Epithelial cell of esophagus (primary cell): ENCODE measurements at regions not wholly inside any gene's neighbourhood (a gene's known extent, or its start where the extent isn't known, plus 50 kb on each side); places are given as distances from the start of the nearest gene placed in this dataset.
A peak's percentile ranks its signal among the peaks of the same experiment; 100 is the strongest.

Source experiments
- DNase-seq: peaks from one replicate; pipeline ENCODE4 v3.0.0; 2010; ENCODE audit warnings: low read depth
- H3K4me3 ChIP-seq: 2 replicates; pipeline ENCODE4 v1.5.1; 2011; ENCODE audit warnings: mild to moderate bottlenecking, low read length, control low read depth
- TF ChIP-seq, protein P1 (sequence below): IDR thresholded peaks from 2 replicates; pipeline ENCODE4 v1.5.1; 2011; ENCODE audit warnings: low read depth, mild to moderate bottlenecking, low read length, control low read depth, inconsistent platforms; ENCODE audit not compliant: insufficient read depth; ENCODE audit errors: missing control alignments

- DNase-seq = no peak
- TF ChIP-seq, protein P1, sequence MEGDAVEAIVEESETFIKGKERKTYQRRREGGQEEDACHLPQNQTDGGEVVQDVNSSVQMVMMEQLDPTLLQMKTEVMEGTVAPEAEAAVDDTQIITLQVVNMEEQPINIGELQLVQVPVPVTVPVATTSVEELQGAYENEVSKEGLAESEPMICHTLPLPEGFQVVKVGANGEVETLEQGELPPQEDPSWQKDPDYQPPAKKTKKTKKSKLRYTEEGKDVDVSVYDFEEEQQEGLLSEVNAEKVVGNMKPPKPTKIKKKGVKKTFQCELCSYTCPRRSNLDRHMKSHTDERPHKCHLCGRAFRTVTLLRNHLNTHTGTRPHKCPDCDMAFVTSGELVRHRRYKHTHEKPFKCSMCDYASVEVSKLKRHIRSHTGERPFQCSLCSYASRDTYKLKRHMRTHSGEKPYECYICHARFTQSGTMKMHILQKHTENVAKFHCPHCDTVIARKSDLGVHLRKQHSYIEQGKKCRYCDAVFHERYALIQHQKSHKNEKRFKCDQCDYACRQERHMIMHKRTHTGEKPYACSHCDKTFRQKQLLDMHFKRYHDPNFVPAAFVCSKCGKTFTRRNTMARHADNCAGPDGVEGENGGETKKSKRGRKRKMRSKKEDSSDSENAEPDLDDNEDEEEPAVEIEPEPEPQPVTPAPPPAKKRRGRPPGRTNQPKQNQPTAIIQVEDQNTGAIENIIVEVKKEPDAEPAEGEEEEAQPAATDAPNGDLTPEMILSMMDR = no peak
- no peak overlapping the region for H3K4me3 ChIP-seq
Measured at GRCh38 chr10:25076506-25077177, 60.2 kb downstream of the THNSL1 start.

DNA sequence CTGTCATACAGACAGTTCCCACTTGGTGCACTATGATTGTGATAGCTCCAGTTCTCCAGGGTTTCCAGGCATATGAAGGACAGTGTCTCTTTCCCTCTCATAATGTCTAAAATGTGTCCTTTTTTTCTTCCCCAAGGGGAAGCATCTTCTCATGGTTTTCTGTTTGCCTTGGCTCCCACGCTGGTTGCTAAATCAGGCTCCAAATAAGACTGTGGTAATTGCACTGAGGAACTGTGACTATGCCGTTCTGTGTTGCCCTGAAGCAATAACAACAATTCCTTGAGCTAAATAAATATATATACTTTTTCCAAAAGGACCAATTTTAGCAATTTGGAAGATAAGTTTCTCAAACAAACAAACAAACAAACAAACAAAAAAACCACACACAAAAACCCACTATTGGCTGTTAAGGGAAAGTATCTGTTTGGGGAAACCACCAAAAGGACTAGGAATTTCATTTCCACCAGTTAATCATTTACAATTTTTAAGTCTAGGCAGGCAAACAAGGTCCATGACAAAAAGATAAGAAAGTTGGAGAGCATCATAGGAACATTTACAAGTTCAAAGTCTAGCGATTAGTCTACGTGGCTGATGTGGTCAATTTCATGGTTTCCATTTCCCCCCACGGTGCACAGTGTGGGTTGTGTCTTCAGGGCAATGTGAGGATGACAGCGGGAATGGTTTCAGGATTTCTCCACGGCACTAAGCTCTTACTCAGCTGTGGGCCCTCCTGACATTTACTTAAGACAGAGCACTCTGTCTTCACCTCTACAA is 62.4 kb downstream of the THNSL1 start:
- no peak overlapping the region for H3K4me3 ChIP-seq
- TF ChIP-seq, protein P1 = no peak
- DNase-seq = no peak

- peak; percentile 84 for DNase-seq
- no peak overlapping the region for H3K4me3 ChIP-seq
- TF ChIP-seq, protein P1 = peak; percentile 98
Measured at GRCh38 chr10:25080880-25081581, 64.6 kb downstream of the THNSL1 start.

DNA sequence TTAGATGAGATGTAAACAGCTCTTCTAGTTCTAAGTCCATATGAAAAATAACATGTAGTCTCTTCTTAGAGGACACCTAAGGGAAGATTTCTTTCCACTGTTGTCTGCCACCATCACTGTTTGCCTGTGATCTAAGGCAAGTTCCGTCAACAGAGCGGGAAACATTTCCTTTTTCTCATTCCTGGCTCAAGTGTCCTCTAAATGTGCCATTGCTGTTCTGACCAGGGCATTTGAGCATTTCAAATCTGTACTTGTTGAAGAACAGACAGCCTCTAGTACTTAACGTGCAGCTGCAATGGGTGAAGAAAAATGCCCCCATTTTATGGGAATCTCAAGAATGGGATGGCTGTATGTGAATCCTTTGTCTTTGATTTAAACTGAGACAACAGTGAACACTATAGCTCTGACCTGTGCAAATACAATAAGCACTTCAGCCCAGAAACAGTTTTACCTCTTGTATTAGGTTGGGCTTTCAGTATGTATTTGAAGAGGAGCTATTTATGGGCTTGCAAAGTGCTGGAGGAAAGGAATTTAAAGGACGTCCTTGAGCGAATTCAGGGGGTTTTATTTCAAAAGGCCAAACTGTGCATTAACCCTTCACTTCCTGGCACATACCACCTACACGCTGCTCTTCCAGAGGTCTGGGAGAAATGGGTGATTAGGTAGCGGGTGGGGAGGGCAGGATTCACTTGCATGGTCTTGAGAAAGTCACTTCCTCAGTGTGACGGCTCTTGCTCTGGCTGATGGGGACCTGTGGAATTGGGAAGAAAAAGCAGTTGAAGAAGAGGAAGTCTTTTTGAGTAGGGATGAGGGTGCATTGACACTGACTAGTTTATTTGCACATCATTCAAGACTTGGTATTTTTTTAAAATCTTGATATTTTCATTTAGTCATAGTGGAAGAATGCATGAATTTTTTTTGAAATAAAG is 66.1 kb downstream of the THNSL1 start:
- H3K4me3 ChIP-seq = no peak overlapping the region
- TF ChIP-seq, protein P1 = no peak
- no peak for DNase-seq

GRCh38 chr10:25083546-25084111 is 67.2 kb downstream of the THNSL1 start:
- TF ChIP-seq, protein P1 = no peak
- DNase-seq = no peak
- H3K4me3 ChIP-seq = no peak overlapping the region

DNA sequence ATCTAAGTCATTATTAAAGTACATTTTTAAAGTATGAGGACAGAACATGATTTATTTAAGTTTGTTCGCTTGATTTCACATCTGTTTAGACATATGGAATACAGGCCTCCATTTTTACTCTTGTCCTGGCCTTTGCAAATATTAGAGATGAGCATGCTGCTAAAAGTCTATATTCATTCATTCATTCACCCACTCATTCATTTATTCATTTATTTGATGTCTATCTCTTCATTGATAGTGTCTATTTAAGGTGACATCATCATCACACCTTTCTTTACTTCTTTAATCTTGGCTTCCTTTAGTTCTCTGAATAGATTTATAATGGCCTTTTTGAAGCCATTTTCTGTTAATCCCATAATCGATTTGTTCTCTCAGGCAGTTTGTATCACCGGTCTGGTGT is 68.0 kb downstream of the THNSL1 start:
- no peak for DNase-seq
- no peak overlapping the region for H3K4me3 ChIP-seq
- TF ChIP-seq, protein P1 = no peak
